ENCODE measurements at regions not wholly inside any gene's neighbourhood (a gene's known extent, or its start where the extent isn't known, plus 50 kb on each side); places are given as distances from the start of the nearest gene placed in this dataset.
"Not testable (repeated sequence)": the region's sequence is repeated elsewhere in the genome, so short reads cannot be mapped to it uniquely, and the experiment has no call there.

- DNase-seq (ENCODE audit: low read depth in 2 of 2) = not testable (repeated sequence)
Observed at GRCh38 chr17:30638968-30639367, 161.8 kb downstream of the GOSR1 start.

GRCh38 chr17:30631651-30632050 is 154.4 kb downstream of the GOSR1 start:
- DNase-seq (ENCODE audit: low read depth in 2 of 2) = not testable (repeated sequence)

GRCh38 chr17:30625380-30625779 is 148.2 kb downstream of the GOSR1 start:
- not testable (repeated sequence) for DNase-seq (ENCODE audit: low read depth in 2 of 2)

- DNase-seq (ENCODE audit: low read depth in 2 of 2) = not testable (repeated sequence)
Observed at GRCh38 chr17:30624180-30624579, 147.0 kb downstream of the GOSR1 start.

- DNase-seq (ENCODE audit: low read depth in 2 of 2) = not testable (repeated sequence)
Observed at GRCh38 chr17:30609682-30610081, 132.5 kb downstream of the GOSR1 start.

- no peak for DNase-seq (ENCODE audit: low read depth in 2 of 2)
Observed at GRCh38 chr17:30605523-30605922, 128.3 kb downstream of the GOSR1 start.

- DNase-seq (ENCODE audit: low read depth in 2 of 2) = no peak
Observed at GRCh38 chr17:30605027-30605426, 127.8 kb downstream of the GOSR1 start.

GRCh38 chr17:30602396-30602795 is 125.2 kb downstream of the GOSR1 start:
- not testable (repeated sequence) for DNase-seq (ENCODE audit: low read depth in 2 of 2)

- not testable (repeated sequence) for DNase-seq (ENCODE audit: low read depth in 2 of 2)
Observed at GRCh38 chr17:30601984-30602383, 124.8 kb downstream of the GOSR1 start.

- no peak for DNase-seq (ENCODE audit: low read depth in 2 of 2)
Observed at GRCh38 chr17:30600830-30601494, 123.8 kb downstream of the GOSR1 start.

- DNase-seq (ENCODE audit: low read depth in 2 of 2) = peak; percentile 20 to 45
Observed at GRCh38 chr17:30600060-30600829, 123.0 kb downstream of the GOSR1 start.

- no peak for DNase-seq (ENCODE audit: low read depth in 2 of 2)
Observed at GRCh38 chr17:30599428-30600059, 122.3 kb downstream of the GOSR1 start.

- no peak for DNase-seq (ENCODE audit: low read depth in 2 of 2)
Observed at GRCh38 chr17:30597776-30598288, 120.6 kb downstream of the GOSR1 start.

- not testable (repeated sequence) for DNase-seq (ENCODE audit: low read depth in 2 of 2)
Observed at GRCh38 chr17:30596948-30597775, 120.0 kb downstream of the GOSR1 start.

GRCh38 chr17:30594953-30595371 is 117.8 kb downstream of the GOSR1 start:
- not testable (repeated sequence) for DNase-seq (ENCODE audit: low read depth in 2 of 2)

- DNase-seq (ENCODE audit: low read depth in 2 of 2) = no peak
Observed at GRCh38 chr17:30594223-30594952, 117.2 kb downstream of the GOSR1 start.

- no peak for DNase-seq (ENCODE audit: low read depth in 2 of 2)
Observed at GRCh38 chr17:30590081-30590733, 113.0 kb downstream of the GOSR1 start.

- DNase-seq (ENCODE audit: low read depth in 2 of 2) = no peak
Observed at GRCh38 chr17:30589431-30589830, 112.2 kb downstream of the GOSR1 start.

- no peak for DNase-seq (ENCODE audit: low read depth in 2 of 2)
Observed at GRCh38 chr17:30588798-30589247, 111.6 kb downstream of the GOSR1 start.

Measured in stimulated activated CD8-positive, alpha-beta memory T cell treated with anti-CD3 and anti-CD28 coated beads, Interleukin-15, amount 100 ng/mL, for 4 hours (primary cell).